CD4-positive, alpha-beta T cell treated with Interleukin-6 at 100 ng/mL for 8 hours (primary cell): ENCODE measurements at regions not wholly inside any gene's neighbourhood (a gene's known extent, or its start where the extent isn't known, plus 50 kb on each side); places are given as distances from the start of the nearest gene placed in this dataset.

ENCODE experiments used
- DNase-seq: peaks from one replicate; pipeline ENCODE4 v3.0.0-alpha.2; 2020; ENCODE audit warnings: mixed read lengths, low spot score

DNA sequence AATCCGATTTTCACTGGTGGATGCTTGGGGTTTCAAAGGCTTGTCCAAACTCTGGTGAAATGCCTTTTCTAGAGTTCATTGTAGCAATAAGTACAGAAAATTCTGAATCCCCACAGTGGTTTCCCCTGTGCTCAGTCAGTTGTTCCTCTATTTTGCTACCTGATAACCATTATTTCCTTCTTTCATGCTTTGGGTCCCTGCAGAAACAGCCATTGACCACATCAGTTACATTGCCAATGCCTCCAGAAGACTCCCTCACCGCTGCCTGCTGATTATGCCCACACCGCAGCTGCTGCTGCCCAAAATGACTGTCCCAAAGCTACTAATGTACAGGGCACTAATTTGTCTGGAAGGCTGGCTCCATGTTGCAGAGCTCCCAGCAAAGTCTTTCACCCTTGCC is 517.3 kb downstream of the KLF12 start:
- no peak for DNase-seq

DNA sequence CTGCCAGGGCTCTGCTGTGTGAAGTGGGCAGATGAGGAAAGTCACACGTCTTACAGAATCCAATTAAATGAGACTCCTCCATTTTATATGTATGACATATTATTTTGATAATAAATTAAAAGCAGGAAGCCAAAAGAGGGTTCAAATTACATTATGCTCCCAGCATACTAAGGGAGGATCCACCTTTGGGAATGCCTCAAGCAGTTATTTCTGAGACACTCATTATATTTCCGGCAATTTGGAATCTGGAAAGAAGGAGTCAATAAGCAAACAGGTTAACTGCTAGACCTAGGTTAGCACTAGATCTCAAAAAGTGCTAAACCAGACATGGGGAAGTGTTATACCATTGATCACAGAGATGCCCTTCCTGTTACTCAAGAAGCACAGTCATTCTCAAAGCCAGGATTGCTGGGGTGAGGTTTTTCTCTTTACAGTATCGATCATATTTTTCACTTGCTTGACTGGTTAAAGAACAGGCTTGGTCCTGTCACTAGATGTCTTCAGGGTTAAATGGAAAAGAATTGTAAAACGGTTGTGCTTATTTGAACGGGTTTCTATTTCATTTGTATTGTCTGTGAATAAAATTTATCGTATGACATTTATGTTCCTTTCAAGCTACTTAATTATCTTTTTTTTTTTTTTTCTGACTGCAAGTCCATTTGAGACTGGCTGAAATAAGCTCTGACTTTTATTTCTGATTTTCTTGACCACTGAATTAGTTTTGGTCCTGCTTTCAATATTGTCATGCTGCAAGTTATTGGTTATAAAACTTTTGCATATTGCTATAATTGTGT is 523.2 kb downstream of the KLF12 start:
- no peak for DNase-seq

DNA sequence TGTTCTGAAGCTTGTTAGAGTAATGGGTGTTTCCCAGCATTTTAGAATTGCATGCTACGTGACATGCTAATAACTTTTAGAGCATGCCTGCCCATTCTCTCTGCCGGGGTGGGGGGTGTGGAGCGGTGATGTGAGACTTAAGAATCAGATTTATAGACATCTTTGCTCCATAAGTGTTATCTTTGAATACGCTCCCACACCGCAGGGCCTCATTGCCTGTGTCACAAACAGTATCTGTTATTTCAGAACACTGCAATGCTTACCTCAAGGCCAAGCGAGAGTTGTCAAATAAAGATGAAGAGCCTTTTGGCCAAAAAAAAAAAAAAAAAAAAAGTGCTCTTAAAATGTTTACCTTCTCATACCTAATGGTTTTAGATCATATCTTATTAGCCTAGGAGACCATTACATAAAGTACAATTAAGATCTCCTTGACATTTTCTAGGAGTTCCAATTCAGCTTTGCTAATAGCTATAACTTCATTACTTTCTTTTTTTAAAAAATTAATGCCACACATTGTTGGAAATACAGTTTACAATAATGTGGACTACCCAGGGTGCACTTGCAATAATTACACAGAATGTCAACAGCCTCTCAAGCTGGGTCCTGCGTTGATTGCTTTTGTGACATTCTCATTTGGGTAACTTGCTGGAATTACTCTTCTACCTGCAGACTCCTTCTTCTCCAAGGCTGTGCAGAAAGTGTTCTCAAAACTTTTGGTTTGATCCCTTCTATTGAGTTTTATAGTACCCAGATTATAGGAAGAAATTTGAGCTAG is 525.3 kb downstream of the KLF12 start:
- no peak for DNase-seq

DNA sequence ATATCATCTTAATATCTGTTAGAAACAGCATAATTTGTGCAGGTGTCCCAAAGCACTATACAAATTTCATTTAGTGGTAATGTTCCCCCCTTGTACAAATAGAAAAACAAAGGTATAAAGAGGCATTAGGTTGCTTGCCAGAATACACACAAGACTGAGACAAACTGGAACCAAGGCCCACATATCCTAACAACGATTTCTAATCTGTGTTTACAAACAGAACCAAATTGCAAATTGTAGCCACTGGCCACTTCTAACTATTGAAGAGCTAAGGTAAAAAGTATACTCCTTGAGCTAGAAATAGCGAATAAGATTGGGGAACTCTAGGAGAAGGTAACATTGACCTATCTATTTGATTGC is 526.1 kb downstream of the KLF12 start:
- no peak for DNase-seq

DNA sequence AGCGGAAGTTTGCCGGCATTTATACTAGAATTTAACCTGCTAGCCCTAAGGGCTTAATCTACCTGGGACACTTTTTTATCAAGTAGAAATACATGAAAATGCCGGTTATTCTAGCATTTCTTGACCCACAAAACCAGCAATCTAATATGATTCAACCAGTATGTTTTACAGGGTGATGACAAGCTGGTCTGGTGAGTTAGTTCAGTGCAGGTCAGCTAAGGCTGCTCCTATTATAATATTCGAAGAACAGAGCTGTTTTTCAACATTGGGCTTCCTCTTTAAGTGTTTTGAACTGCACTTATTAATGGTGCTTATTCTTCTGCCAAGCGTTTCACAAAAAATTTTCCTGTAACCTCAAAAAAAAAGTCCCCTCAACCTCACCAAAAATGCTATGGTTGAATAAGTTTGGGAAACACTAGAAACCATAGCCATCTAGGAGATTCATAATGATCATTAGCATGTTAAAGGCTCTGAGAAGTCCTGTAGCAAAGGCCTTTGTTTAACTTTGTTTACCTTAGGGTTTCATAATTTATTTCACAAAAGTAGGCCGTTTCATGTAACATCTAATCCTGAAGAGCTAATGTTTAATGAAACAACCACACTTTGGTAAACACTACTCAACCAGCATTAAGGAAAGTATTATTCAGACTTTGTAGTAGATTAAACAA is 526.6 kb downstream of the KLF12 start:
- no peak for DNase-seq

DNA sequence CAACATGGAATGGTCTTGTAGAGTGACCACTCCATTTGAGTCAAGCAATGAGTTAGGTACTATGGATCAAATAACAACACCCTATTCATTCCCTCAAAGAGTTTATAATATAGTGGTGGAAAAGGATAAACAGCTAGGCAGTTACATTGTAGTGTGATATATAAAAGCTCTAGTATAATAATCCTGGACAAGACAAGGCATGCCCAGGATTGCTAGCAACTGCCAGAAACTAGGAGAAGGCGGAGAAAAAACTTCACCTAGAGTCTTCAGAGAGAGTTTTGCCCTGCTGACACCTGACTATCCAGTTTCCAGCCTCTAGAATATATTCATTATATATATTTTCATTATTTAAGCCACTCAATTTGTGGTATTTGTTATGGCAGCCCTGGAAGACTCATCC is 530.6 kb downstream of the KLF12 start:
- DNase-seq, result no peak

DNA sequence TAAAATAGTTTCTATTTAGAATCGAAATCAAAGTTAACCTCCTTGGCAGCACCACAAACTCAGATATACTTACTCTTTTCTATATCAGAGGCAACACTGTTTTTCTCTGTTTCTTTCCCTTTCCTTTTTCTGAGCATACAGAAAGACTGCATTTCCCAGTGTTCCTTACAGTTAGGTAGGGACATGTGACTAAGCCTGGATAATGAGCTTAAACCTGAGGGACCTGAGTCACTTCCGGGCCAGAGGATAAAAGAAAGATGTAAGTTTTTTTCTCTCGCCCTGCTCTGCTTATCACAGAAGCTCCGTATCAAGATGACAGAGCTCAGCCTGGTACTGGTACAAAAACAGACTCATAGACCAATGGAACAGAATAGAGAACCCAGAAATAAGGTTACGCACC is 531.9 kb downstream of the KLF12 start:
- no peak for DNase-seq

DNA sequence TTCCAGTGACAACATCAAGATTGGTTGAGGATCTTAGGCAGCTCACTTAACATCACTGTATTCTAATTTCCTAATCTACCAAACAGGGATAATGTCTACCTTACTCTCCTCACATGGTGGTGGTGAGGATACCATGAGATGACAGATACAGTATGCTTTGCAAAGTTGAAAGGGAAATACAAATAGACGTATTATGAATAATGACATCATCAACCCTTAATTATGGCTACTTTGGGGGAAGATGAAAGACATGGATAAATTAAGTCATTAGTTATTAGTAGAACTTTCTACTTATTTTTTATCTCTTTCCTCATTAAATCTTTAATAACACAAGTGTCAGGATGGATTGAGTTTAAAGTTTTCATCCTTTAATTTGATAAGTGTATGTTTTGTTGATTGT is 532.5 kb downstream of the KLF12 start:
- DNase-seq, result no peak

DNA sequence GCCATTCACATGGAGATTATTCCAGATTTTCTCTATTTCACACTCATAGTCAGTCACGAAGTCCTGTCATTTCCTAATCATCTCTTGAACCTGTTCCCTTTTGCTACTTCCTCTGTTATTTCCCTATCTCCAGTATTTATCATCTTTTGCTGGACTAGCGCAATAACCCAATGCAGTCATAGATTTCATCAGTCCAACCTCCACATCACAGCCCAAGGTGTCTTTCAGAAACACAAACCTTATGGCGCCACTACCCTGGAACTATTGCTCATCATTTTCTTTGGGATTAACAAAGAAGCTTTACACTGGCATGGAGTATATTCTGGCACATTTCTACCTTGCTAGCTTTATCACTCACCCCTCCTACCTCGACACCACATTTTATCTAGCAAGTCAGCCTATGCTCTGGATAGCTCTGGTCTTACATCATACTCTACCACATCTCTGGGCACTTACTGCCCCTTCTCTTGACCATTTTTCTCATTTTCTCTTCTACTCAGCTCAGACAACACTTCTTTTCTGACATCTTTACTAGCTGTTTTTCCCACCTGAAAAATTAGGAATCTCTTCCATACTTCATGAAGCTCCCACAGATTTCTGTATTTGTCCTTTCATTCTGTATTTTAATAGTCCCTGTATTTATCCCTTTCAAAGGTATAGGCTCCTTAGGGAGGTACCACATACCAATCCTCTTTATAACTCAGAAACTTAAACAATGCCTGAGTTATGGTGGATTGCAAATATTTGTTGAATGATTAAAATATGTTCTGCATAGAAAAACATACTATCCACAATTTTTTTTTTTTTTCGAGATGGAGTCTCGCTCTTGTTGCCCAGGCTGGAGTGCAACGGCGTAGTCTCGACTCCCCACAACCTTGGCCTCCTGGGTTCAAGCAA is 534.7 kb downstream of the KLF12 start:
- no peak for DNase-seq

DNA sequence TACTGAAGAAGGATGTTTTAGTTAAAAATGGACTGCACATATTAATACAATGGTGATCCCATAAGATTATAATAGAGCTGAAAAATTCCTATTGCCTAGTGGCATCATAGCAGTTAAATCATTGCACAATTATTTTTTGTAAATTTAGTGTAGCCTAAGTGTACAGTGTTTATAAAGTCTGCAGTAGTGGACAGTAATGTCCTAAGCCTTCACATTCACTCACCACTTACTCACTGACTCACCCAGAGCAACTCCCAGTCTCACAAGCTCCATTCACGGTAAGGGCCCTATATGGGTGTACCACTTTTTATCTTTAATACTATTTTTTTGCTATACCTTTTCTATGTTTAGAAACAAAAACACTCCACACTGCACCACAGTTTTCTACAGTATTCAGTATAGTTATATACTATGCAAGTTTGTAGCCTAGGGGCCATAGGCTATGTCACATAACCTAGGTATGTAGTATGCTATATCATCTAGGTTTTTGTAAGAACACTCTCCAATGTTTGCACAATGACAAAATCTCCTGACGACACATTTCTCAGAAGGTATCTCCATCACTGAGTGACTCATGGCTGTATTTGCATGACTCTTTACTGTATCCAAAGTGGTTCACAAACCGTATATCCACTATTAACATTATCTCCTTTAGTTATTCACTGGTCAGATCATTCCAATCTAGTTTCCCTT is 536.0 kb downstream of the KLF12 start:
- no peak for DNase-seq

DNA sequence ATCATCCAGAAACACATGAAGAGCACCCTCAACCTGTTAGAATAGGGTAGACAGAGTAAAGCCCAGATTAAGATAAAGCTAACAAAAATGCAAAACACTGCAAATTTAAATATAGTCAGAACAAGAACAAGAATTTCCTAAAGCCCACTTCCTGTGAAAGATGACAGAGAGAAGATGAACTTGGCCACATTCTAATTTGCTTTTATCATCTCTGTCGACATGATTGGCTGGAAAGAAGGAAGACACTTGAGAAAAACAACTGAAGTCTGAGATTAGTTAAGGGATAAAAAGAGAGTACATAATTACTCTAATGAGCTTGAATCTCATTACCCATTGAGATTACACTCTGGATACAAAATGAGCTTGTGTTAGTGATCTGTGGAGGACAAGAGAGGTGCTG is 537.6 kb downstream of the KLF5 start:
- DNase-seq, result no peak

DNA sequence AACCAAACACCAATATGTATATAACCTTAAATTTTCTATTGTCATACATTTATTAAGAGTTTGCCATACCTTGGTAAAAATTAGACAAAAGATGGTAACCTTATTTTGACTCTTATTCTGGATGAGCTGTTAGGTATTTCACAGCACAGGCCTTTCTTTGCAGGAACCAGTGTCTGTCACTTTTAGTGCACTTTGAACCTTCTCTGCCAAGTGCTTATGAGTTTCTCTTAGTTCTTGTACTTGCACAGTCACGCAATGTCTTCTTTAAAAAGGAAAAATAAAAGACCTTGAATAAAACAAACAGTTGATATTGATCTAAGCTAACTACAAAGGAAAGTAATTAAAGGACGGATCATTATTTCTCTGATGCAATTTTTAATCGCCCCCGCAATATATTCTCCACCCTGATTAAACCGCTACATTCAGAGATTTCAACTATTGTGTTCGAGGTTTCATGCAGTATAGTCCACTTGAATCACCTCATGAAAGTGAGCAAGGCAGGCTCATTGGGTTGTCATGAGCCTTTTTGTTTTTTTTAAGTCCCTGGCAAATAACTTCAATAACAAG is 534.5 kb downstream of the KLF5 start:
- DNase-seq, result no peak

DNA sequence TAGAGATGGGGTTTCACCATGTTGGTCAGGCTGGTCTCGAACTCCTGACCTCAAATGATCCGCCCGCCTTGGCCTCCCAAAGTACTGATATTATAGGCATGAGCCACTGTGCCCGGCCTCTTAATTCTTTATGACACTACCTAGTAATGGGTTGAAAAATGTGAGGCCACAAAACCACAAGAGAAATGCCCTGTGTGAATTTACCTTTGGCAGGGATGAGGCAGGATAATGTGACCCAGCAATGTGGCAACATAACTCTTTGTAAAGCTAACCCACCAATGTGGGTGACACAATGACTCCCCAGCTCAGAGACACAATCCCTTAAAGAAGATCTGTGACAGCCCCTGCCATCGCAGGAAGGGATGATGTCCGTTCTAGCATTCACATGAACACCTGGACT is 533.1 kb downstream of the KLF5 start:
- no peak for DNase-seq

DNA sequence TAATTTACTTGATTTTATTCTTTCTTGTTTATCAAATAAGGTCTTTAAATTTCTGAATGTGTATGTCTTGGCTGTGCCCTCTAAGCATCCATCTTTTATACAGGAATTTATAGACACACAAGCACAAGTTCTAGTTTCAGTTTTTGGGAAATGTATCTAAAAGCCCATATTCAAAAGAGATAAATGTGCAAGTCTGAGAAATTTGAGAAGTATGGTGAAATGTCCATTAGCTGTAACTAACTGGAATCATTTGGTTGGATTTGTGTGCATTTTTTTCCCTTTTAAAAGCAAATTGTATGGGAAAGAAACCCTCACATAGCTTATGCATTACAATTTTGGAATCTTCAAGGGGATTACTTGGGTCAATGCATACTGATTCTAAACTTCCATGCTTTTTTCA is 532.0 kb downstream of the KLF5 start:
- no peak for DNase-seq

DNA sequence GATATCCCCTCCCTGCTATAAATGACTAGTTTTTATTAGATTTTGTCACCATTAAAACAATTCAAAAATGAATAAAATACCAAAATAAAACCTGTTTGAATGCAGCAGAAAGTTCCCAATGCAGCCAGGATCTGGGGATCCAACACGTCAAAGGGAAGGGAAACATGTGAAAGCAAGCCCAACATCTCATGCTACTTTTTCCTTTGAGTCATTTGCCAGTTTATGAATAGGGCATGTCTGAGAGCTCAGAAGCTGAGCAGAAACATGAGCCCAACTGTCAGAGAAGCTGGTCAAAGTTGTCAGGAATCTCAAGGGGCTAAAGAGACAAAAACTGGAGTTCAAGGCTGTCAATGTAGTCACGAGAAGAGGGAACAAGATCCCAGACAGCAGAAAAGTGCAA is 526.4 kb downstream of the KLF5 start:
- no peak for DNase-seq

DNA sequence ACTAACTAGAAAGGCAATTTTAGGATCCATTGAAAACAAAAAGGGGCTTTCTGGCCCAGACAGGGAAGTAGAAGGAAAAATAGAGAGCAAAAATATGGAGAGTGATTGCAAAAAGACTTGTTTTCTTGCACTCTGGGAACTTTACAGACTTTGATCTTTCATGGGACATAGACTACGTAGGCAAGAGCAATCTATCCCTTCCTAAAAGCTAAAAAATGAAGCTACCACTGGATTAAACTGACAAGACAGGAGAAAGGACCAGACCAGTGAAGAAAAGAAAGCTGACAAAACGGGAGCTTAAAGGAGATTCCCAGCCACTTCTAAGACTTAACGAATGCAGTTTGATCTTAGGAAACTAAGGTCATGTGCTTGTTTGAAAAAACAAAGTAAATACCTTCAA is 524.5 kb downstream of the KLF5 start:
- DNase-seq, result no peak

DNA sequence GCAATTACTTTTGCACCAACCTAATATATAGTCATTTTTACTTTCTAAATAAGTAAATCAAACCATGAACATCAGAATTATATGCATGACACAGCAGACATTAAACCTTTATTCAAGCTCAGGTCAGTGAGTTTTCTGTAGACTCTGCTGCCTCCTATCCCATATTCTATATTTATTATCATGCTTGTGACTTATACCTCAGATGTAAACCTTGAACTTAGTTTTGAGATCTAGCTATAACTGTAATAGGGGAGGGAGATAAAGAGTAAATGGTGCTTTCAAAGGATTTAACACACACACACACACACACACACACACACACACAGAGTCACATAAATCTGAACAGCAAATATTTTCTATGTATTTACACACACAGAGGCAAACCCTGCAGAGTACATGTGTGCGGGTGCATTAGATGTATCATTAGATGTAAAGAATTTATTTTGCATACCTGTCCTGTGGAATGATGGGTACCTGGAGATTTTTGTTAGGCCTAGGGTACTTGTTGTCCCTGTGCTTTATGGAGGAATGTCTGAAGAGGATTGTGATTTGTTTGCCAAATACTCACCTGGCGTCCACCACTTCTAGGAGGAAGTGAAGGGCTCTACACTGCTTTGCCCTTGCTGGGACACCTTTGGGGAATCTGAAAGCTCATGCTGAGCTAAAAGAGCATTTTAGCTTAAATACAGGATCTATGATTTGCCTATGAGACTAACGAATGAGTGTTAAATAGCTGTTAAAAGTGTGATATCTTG is 521.9 kb downstream of the KLF5 start:
- no peak for DNase-seq

DNA sequence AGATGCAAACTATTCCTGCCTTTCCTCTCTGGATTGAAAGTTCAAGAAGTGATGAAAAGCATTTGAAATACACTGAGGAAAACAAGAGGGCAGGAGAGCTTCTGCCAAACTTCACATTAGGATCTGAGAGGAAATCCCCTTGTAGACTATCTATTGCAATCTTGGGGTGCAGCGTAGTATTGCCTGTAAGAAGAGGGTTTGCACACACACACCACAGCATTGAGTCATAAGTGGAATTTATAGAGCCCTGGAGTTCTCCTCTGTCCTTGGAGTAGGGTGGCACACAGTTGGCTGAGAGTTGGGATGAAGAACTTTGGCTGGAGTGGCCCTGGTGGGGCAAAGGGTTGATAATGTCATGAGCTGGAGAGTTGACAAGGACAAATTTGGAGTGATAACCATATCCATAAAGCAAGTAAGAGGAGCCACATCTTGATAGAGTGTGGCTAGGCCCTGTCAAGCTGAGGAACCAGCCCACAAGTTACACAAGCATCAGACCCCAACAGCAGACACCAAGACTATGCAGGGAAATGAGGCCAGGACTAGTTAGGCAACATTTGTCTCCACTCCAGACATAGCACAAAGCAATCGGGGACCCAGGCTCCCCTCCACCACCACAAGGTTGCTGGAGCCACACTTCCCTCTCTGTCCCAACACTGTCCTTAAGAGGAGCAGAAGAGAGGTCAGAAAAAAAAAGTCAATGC is 520.9 kb downstream of the KLF5 start:
- DNase-seq, result no peak

DNA sequence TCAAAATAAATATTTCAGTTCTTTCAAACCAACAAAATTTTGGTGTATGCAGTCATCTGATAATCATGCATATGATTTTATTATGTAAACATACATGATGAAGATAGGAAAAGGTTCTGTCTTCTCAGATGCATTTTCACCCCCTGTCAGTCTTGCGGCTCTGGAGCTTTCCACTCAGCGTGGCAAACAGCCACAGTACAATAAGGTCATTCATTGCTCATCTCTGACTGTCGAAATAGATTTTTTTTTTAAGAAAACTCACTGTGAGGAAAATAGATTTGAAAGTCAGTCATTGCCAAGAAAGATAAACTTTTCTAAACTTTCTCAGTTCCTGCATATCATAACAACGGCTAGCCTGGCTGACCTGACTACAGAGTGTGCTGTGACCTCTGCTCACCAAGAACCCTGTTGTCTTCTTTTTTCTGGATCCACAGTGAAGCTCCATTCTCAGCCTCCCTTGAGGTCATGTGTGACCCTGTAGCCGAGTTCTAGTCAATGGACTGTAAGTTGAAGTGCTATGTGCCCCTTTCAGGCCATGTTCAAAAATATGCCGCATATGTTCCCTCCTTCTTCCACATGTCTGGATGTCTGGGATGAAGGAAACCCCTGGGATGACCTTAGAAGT is 519.6 kb downstream of the KLF5 start:
- DNase-seq, result no peak
